NCI-H1105 (cell line): ENCODE measurements at regions not wholly inside any gene's neighbourhood (a gene's known extent, or its start where the extent isn't known, plus 50 kb on each side); places are given as distances from the start of the nearest gene placed in this dataset.

Source experiments
- DNase-seq: peaks from one replicate; lab custom pipeline; 2025; lab: John Stamatoyannopoulos, UW

GRCh38 chr1:29508458-29509107, 272.3 kb downstream of the PTPRU start:
- DNase-seq: no peak

- DNase-seq: no peak
Measured at GRCh38 chr1:29506678-29507225, 270.4 kb downstream of the PTPRU start.

GRCh38 chr1:29505532-29506220, 269.4 kb downstream of the PTPRU start:
- DNase-seq: no peak

- no peak for DNase-seq
Measured at GRCh38 chr1:29504709-29505410, 268.5 kb downstream of the PTPRU start.

- no peak for DNase-seq
Measured at GRCh38 chr1:29504196-29504595, 267.9 kb downstream of the PTPRU start.

- peak; percentile 93 for DNase-seq
Measured at GRCh38 chr1:29502911-29503840, 266.9 kb downstream of the PTPRU start.

- DNase-seq: no peak
Measured at GRCh38 chr1:29502225-29502910, 266.0 kb downstream of the PTPRU start.

- no peak for DNase-seq
Measured at GRCh38 chr1:29501227-29501976, 265.1 kb downstream of the PTPRU start.

- DNase-seq: no peak
Measured at GRCh38 chr1:29500651-29501050, 264.3 kb downstream of the PTPRU start.

GRCh38 chr1:29500041-29500440, 263.7 kb downstream of the PTPRU start:
- no peak for DNase-seq

- no peak for DNase-seq
Measured at GRCh38 chr1:29499104-29499650, 262.9 kb downstream of the PTPRU start.

GRCh38 chr1:29498126-29499103, 262.1 kb downstream of the PTPRU start:
- DNase-seq: no peak

- no peak for DNase-seq
Measured at GRCh38 chr1:29497395-29498125, 261.2 kb downstream of the PTPRU start.

- no peak for DNase-seq
Measured at GRCh38 chr1:29496701-29497100, 260.4 kb downstream of the PTPRU start.

- DNase-seq: peak; percentile 73
Measured at GRCh38 chr1:29490204-29490934, 254.0 kb downstream of the PTPRU start.

- no peak for DNase-seq
Measured at GRCh38 chr1:29489471-29489870, 253.1 kb downstream of the PTPRU start.

- no peak for DNase-seq
Measured at GRCh38 chr1:29488794-29489311, 252.5 kb downstream of the PTPRU start.
